Gastroesophageal sphincter (tissue), 3 donors: ENCODE measurements at regions not wholly inside any gene's neighbourhood (a gene's known extent, or its start where the extent isn't known, plus 50 kb on each side); places are given as distances from the start of the nearest gene placed in this dataset.

Experiments
- CTCF ChIP-seq, 4 experiments: fragments of 200-600 bp in 2 of 4; fragments of 450-650 bp in 2 of 4; sonication (generic) in 1 of 4; IDR thresholded peaks; one replicate each; pipeline ENCODE4 v1.5.1; 2017 to 2019; ENCODE audit warnings: antibody characterized with exemption in 4 of 4, mild to moderate bottlenecking in 2 of 4, moderate library complexity in 2 of 4
- POLR2A ChIP-seq, 2 donors: fragments of 450-650 bp; IDR thresholded peaks; one replicate each; pipeline ENCODE4 v1.6.1; 2017; ENCODE audit warnings: antibody characterized with exemption in 2 of 2, mild to moderate bottlenecking in 2 of 2, moderate library complexity in 1 of 2

- TF ChIP-seq CTCF (IDR thresholded peaks at IDR 0.05) (no peak), POLR2A (IDR thresholded peaks at IDR 0.05) (no peak)
Measured at GRCh38 chr16:87067836-87068761, 249.1 kb downstream of the C16orf95 start.
